Skeletal muscle tissue (tissue), 3 donors: ENCODE measurements at regions not wholly inside any gene's neighbourhood (a gene's known extent, or its start where the extent isn't known, plus 50 kb on each side); places are given as distances from the start of the nearest gene placed in this dataset.

Experiments
- H3K27ac ChIP-seq: one replicate; pipeline ENCODE4 v1.7.0; 2013; ENCODE audit warnings: mild to moderate bottlenecking, low read depth, low read length, inconsistent platforms
- H3K27me3 ChIP-seq, 3 donors: one replicate each; pipeline ENCODE4 v1.7.0; 2013; ENCODE audit warnings: low read length in 3 of 3; ENCODE audit not compliant: control insufficient read depth in 3 of 3, insufficient read depth in 3 of 3
- H3K36me3 ChIP-seq, 3 donors: one replicate each; pipeline ENCODE4 v1.7.0; 2013; ENCODE audit warnings: low read length in 3 of 3; ENCODE audit not compliant: control insufficient read depth in 3 of 3, insufficient read depth in 3 of 3
- H3K4me1 ChIP-seq, 3 donors: one replicate each; pipeline ENCODE4 v1.7.0; 2013; ENCODE audit warnings: low read length in 3 of 3, mild to moderate bottlenecking in 3 of 3; ENCODE audit not compliant: control insufficient read depth in 3 of 3, insufficient read depth in 3 of 3
- H3K4me3 ChIP-seq, 3 donors: one replicate each; pipeline ENCODE4 v1.7.0; 2013; ENCODE audit warnings: low read length in 3 of 3
- H3K9ac ChIP-seq, 3 donors: one replicate each; pipeline ENCODE4 v1.7.0; 2013; ENCODE audit warnings: low read length in 3 of 3, mild to moderate bottlenecking in 3 of 3, moderate library complexity in 2 of 3, low read depth in 1 of 3
- H3K9me3 ChIP-seq, 3 donors: one replicate each; pipeline ENCODE4 v1.7.0; 2013; ENCODE audit warnings: low read length in 3 of 3; ENCODE audit not compliant: control insufficient read depth in 3 of 3
- donor health status: Osteomylitis.

DNA sequence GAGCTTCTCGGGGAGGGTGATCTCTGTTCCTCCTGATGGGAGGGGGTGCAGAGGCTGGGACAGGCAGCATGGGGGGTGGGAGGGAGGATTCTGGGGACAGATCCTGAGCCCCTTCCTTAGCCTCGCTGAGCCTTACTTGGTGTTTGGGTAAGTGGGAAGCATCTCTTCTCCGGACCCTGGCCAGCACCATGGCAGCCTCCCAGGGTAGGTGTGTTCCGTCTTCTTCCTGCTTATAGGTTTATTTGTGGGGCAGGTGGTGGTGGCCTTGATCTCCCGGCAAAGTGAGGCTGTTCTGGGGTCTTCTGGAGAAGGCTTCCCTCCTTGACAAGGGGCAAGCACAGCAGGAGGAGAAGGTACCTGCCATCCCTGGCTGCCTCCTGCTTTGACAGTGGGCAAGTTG is 226.9 kb downstream of the GLRX3 start:
- Histone ChIP-seq H3K27me3 (peaks cover 0 to 16% (median 3%) of the 10 kb centered on the region in 3 donors), H3K9me3 (peaks cover 0 to 3% (median 2%) of the 10 kb centered on the region in 3 donors), H3K27ac (no peak overlapping the region), H3K36me3 (no peaks in the 10 kb centered on the region), H3K4me3 (no peak overlapping the region), H3K4me1 (no peaks in the 10 kb centered on the region), H3K9ac (no peak overlapping the region)

DNA sequence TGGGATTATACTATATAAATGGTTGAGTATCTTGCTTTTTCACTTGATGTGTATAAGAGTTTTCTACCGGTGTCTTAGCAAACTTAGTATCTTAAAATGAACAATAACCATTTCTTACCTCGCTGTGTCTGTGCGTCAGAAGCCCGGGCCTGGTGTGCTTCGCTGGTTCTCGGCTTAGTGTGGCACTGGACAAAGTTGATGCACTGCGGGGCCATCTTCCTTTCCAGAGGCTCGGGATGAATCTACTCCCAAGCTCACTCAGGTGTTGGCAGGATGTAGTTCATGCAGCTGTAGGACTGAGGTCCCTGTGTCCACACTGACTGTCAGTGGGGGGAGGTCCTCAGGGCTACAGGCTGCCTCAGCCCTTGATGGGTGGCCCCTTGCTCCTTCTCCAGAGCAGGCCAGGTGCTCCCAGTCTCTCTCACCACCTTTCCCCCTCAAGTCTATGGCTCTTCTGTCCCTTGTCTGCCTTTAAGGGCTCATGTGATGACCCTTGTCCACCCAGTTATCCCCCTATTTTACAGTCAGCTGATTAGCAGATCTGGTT is 227.8 kb downstream of the GLRX3 start:
- Histone ChIP-seq H3K9me3 (peaks cover 0 to 3% (median 2%) of the 10 kb centered on the region in 3 donors), H3K9ac (no peak overlapping the region), H3K4me1 (no peaks in the 10 kb centered on the region), H3K4me3 (no peak overlapping the region), H3K36me3 (no peaks in the 10 kb centered on the region), H3K27ac (no peak overlapping the region), H3K27me3 (peaks cover 0 to 25% (median 3%) of the 10 kb centered on the region in 3 donors)

DNA sequence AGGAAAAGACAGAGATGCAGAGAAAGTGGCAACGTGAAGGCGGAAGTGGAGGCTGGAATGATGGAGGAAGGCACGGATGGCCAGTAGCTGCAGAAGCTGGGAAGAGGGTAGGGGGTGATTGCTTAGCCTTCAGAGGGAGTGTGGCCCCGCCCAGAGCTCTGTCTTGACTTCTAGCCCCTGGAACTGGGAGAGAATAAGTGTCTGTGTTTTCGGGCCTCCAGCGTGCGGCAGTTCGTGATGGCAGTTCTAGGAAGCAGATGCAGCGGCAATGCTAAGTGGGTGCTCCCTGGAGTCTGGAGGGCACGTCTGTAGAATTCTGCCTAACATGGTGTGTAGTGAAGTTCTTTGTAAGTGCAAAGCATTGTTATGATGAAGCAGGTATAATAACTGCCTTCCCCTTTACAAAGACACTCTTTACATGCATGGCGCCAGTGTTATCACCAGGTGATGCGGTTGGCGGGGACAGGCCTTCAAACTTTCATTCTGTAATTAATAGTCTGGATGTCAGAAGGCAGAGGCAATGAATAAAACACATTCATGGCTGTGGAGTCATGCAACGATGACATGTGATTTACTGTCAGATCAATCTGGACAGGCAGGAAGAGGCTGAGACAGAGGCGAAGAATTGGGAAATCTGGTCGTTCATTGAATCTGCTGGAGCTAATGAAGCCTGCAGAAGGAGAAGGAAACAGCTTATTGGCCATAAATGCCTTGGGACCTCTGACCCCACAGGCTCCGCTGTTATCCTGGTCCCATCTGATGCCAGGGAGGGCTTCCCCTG is 228.6 kb downstream of the GLRX3 start:
- Histone ChIP-seq H3K36me3 (no peaks in the 10 kb centered on the region), H3K27me3 (peaks cover 0 to 30% (median 3%) of the 10 kb centered on the region in 3 donors), H3K4me1 (no peaks in the 10 kb centered on the region), H3K4me3 (no peak overlapping the region), H3K27ac (no peak overlapping the region), H3K9ac (no peak overlapping the region), H3K9me3 (peaks cover 0 to 3% (median 0%) of the 10 kb centered on the region in 3 donors)

DNA sequence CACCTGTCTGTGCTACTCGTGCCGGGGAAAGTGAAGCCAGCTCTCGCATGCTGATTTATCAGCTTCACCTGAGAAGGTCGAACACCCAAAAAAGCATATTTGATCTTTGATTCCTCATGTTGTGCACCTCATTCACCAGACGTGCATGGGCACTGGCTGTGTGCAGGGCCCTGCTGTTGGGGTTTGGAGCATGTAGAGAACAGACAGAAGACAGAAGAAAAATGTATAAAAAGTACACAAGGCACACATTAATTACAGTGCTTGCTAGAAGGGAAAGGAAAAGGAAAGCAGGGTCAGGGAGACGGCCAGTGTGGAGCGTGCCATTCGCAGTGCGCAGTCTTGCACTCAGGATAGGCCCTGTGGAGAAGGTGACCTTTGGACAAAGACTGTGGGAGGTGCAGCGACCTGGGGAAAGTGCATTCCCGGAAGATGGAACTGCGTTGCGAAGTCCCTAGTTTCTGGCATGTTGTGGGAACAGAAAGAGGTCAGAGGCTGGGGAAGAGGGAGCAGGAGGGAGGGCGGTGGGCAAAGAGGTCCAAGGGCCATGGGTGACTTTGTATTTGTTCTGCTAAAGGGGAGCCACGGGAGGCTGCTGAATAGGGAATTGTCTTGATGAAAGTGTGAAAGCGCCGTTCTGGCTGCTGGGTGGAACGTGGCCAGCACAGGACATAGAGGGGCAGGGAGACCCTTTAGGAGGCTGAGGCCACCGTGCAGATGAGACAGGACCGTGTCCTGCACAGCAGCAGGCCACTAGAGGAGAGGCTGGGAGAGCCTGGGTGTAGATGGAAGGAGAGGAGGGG is 232.8 kb downstream of the GLRX3 start:
- Histone ChIP-seq H3K36me3 (no peaks in the 10 kb centered on the region), H3K27ac (no peak overlapping the region), H3K27me3 (peaks cover 0 to 28% (median 0%) of the 10 kb centered on the region in 3 donors), H3K4me1 (no peaks in the 10 kb centered on the region), H3K9me3 (peaks cover 0 to 3% (median 0%) of the 10 kb centered on the region in 3 donors), H3K9ac (no peak overlapping the region), H3K4me3 (no peak overlapping the region)

DNA sequence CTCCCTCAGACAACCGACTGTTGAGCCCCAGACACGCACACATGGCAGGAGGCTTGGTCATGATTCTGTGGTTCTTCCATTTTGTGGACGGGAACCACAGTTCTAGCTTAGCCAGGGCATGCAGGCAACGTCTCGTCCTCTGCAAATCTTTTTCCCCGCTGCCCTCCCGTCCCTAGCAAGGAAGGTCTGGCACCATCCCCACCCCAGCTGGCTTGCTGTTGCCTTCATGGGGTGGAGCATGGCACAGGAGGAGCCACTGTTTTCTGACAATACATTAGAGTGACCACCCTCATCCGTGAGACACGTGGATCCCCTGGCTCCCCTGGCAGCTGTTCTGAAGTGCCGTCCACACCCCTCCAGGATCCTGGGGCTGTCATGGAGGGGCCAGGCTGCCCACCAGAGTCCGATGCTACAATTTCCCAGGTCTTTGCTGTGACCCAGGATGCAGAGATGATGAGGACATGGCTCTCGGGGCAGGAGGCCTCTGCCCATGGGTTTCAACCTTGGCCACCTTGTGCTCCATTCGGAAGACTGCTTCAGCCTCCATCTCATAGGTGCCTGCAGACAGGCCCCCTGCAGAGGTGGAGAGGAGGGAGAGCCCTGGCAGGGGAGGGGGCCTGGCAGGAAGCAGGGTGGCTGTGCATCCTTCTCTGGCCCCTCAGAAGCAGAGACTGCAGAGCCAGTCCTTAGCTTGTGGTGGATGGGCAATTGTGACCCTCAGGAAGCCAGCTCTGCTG is 233.6 kb downstream of the GLRX3 start:
- no peak overlapping the region for H3K4me3 ChIP-seq
- no peaks in the 10 kb centered on the region for H3K4me1 ChIP-seq
- no peaks in the 10 kb centered on the region for H3K36me3 ChIP-seq
- no peak overlapping the region for H3K9ac ChIP-seq
- peaks cover 0 to 26% (median 0%) of the 10 kb centered on the region in 3 donors for H3K27me3 ChIP-seq
- no peak overlapping the region for H3K27ac ChIP-seq
- peaks cover 0 to 3% (median 0%) of the 10 kb centered on the region in 3 donors for H3K9me3 ChIP-seq

DNA sequence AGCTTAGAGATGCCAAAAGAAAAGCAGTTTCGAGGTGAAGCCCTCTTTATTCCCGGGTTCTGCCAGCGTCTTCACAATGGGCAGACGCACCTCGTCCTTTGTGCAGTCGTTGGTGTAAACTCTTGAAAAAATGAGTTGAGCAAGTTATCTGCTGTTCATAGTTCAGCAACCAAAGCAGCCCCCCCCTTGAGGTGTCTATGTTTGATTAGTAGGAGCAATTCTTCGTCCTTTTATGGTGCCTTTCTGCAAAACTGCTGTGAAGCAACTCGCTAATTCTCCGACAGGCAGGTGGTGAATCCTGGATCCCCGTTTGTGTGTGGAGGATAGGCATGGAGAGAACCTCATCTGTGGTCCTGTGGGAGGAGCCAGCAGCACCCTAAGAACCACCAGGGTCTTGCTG is 234.5 kb downstream of the GLRX3 start:
- Histone ChIP-seq H3K27ac (no peak overlapping the region), H3K9me3 (peaks cover 0 to 3% (median 0%) of the 10 kb centered on the region in 3 donors), H3K4me3 (no peak overlapping the region), H3K9ac (no peak overlapping the region), H3K4me1 (no peaks in the 10 kb centered on the region), H3K36me3 (no peaks in the 10 kb centered on the region), H3K27me3 (peaks cover 0 to 26% (median 0%) of the 10 kb centered on the region in 3 donors)

DNA sequence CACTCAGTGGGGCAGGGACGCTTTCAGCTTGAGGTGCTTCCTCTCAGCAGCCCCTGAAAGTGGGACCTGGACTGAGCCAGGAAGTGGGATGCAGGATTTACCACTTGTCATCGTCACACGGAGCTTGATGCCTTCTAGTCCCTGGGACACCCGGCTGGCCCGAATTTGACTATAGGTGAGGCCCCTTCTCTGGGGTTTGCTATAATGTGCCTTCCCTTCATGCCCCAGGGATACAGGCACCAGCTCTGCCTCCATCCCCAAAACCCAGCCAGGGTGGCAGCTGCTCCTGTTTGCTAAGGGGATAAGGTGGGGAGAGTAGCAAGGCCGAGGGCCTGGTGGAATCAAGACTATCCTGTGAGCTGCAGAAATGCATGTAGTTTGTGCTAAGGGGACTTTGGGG is 235.0 kb downstream of the GLRX3 start:
- Histone ChIP-seq H3K9me3 (peaks cover 0 to 3% (median 0%) of the 10 kb centered on the region in 3 donors), H3K27me3 (peaks cover 0 to 26% (median 0%) of the 10 kb centered on the region in 3 donors), H3K27ac (no peak overlapping the region), H3K4me1 (no peaks in the 10 kb centered on the region), H3K4me3 (no peak overlapping the region), H3K36me3 (no peaks in the 10 kb centered on the region), H3K9ac (no peak overlapping the region)

DNA sequence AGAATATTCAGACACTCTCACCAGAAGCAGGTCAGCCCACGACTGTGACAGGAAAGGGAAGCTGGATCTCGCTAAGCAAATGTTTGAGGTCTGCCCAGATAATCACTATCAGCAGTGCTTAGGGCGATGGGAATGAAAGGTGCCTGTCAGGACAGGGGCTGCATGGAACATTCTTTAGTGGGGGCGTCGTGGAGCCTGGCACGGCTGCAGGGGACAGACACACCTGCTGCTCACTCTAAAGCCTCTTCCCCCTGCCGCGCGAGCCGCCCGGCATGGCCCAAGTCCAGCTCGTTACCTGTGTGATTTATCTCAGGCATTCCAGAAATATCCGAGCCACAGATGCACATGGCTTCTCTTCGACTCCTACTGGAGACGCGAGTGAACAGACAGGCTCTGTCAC is 235.5 kb downstream of the GLRX3 start:
- peaks cover 0 to 3% (median 0%) of the 10 kb centered on the region in 3 donors for H3K9me3 ChIP-seq
- H3K9ac ChIP-seq: no peak overlapping the region
- no peaks in the 10 kb centered on the region for H3K4me1 ChIP-seq
- no peak overlapping the region for H3K4me3 ChIP-seq
- H3K27me3 ChIP-seq: peaks cover 0 to 28% (median 0%) of the 10 kb centered on the region in 3 donors
- no peaks in the 10 kb centered on the region for H3K36me3 ChIP-seq
- H3K27ac ChIP-seq: no peak overlapping the region

DNA sequence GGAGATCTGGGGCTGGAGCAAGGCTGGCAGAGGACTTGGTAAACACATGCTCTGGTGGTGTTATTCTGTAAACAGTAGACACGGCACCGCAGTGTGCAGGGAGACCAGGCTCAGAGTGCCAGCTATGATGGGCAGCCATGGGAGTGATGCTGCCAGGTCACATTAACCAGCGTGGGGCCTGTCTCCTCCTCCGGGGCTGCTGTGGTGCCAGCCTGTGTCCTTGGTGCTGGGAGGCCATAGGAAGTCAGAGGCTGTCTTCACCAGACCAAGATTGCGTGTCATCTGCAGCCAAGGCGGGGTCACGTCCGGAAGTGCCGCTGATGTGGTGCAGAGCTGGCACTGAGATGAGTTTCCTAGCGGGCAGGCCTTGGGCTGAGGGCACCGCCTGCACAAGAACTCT is 236.0 kb downstream of the GLRX3 start:
- Histone ChIP-seq H3K9me3 (peaks cover 0 to 3% (median 0%) of the 10 kb centered on the region in 3 donors), H3K4me3 (no peak overlapping the region), H3K27ac (no peak overlapping the region), H3K36me3 (no peaks in the 10 kb centered on the region), H3K27me3 (peaks cover 0 to 28% (median 0%) of the 10 kb centered on the region in 3 donors), H3K9ac (no peak overlapping the region), H3K4me1 (no peaks in the 10 kb centered on the region)
